ENCODE measurements at regions not wholly inside any gene's neighbourhood (a gene's known extent, or its start where the extent isn't known, plus 50 kb on each side); places are given as distances from the start of the nearest gene placed in this dataset.
"Not testable (repeated sequence)": the region's sequence is repeated elsewhere in the genome, so short reads cannot be mapped to it uniquely, and the experiment has no call there.

DNA sequence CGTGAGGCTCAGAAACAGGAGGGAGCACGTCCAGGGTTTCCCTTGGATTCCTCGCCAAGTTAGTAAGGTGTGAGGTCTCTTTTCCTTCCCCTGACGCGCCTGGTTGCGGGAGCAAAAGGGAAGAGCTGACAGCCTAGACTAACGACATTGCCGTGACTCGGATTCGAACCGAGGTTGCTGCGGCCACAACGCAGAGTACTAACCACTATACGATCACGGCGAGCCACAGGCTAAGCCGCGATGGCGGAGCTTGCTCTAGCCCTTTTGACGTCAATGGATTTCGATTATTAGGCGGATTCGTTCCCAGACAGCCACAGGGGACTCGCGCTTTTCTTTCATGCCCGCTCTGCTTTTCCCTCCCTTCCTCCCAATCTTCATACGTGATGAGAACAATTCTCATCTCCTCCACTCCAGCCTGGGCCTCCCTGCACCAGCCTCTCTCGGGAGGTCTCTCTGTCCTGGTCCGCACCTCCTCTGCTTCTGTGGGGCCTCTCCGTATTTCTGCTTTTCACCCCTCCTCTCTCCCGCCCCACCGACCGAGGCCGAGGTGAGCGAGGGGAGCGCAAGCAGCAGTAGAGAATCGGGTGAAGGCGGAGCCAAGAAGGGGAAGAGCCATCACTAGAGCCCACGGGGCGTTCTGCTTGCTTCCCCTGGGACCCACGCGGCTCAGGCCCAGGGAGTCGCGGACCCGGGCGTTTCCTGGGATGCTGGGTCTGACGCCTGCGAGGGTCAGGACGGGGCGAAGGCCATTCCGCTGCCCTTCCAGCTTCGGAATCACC lies 150.7 kb upstream of the NBPF11 start:
- TF ChIP-seq, protein P1, sequence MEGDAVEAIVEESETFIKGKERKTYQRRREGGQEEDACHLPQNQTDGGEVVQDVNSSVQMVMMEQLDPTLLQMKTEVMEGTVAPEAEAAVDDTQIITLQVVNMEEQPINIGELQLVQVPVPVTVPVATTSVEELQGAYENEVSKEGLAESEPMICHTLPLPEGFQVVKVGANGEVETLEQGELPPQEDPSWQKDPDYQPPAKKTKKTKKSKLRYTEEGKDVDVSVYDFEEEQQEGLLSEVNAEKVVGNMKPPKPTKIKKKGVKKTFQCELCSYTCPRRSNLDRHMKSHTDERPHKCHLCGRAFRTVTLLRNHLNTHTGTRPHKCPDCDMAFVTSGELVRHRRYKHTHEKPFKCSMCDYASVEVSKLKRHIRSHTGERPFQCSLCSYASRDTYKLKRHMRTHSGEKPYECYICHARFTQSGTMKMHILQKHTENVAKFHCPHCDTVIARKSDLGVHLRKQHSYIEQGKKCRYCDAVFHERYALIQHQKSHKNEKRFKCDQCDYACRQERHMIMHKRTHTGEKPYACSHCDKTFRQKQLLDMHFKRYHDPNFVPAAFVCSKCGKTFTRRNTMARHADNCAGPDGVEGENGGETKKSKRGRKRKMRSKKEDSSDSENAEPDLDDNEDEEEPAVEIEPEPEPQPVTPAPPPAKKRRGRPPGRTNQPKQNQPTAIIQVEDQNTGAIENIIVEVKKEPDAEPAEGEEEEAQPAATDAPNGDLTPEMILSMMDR (IDR thresholded peaks at IDR 0.05), result not testable (repeated sequence)
- not testable (repeated sequence) for TF ChIP-seq POLR2A (IDR thresholded peaks at IDR 0.05)

All from prostate gland (tissue), 2 donors.